SK-N-SH (cell line): ENCODE measurements at regions not wholly inside any gene's neighbourhood (a gene's known extent, or its start where the extent isn't known, plus 50 kb on each side); places are given as distances from the start of the nearest gene placed in this dataset.

ENCODE experiments used
- CTCF ChIA-PET: fragments of 300-600, 350-600 bp; formaldehyde crosslinking; extraction: SDS; loops from one replicate; lab custom pipeline; 2021; lab: Yijun Ruan, JAX
- POLR2A ChIA-PET: fragments of 350-600 bp; sonication (Branson Sonifier 250); formaldehyde crosslinking; extraction: SDS; loops from one replicate; lab custom pipeline; 2020; ENCODE audit warnings: antibody characterized with exemption, inconsistent platforms; lab: Yijun Ruan, JAX
- DNase-seq: peaks from one replicate; pipeline ENCODE4 v3.0.0; 2012
- H2AFZ ChIP-seq: fragments of 200-600 bp; sonication (generic); 2 replicates; pipeline ENCODE4 v1.8.1; 2016; ENCODE audit warnings: antibody characterized with exemption, mild to moderate bottlenecking, low read depth
- H3F3A ChIP-seq: fragments of 200-600 bp; sonication (generic); replicated peaks from 2 replicates; pipeline ENCODE3; 2016; ENCODE audit warnings: antibody characterized with exemption, mild to moderate bottlenecking; ENCODE audit not compliant: insufficient read depth
- H3K27ac ChIP-seq, 2 experiments: fragments of 200-500 bp in 1 of 2; fragments of 200-600 bp in 1 of 2; sonication (Bioruptor generic) in 1 of 2; sonication (generic), shearing (Covaris generic) in 1 of 2; 2 replicates each; pipeline versions ENCODE4 v1.5.1 to v1.6.1; 2014 to 2016; ENCODE audit warnings: low read depth in 2 of 2, inconsistent platforms in 1 of 2, low read length in 1 of 2, mild to moderate bottlenecking in 1 of 2, mixed read lengths in 1 of 2
- H3K27me3 ChIP-seq: fragments of 200-600 bp; sonication (generic), shearing (Covaris generic); 2 replicates; pipeline ENCODE4 v1.6.1; 2016; ENCODE audit warnings: mixed run types; ENCODE audit not compliant: insufficient read depth
- H3K36me3 ChIP-seq, 2 experiments: fragments of 200-500 bp in 1 of 2; fragments of 200-600 bp in 1 of 2; sonication (Bioruptor generic) in 1 of 2; sonication (generic) in 1 of 2; replicated peaks in 1 of 2; 2 replicates each; pipeline versions ENCODE3 to v1.5.1; 2014 to 2016; ENCODE audit warnings: low read length in 1 of 2, mild to moderate bottlenecking in 1 of 2; ENCODE audit not compliant: insufficient read depth in 2 of 2, control insufficient read depth in 1 of 2
- H3K4me1 ChIP-seq, 2 experiments: fragments of 200-500 bp in 1 of 2; fragments of 200-600 bp in 1 of 2; sonication (Bioruptor generic) in 1 of 2; sonication (generic), shearing (Covaris generic) in 1 of 2; 2 replicates each; pipeline versions ENCODE4 v1.5.1 to v1.6.1; 2014 to 2016; ENCODE audit warnings: low read depth in 1 of 2, low read length in 1 of 2, mixed run types in 1 of 2; ENCODE audit not compliant: insufficient read depth in 2 of 2, control insufficient read depth in 1 of 2
- H3K4me2 ChIP-seq: fragments of 200-600 bp; sonication (generic), shearing (Covaris generic); 2 replicates; pipeline ENCODE4 v1.6.1; 2017; ENCODE audit warnings: mixed run types
- H3K4me3 ChIP-seq, 2 experiments: fragments of 200-500 bp in 1 of 2; fragments of 200-600 bp in 1 of 2; sonication (Bioruptor generic) in 1 of 2; sonication (generic), shearing (Covaris generic) in 1 of 2; 2 replicates each; pipeline versions ENCODE4 v1.5.1 to v1.8.1; 2014 to 2016; ENCODE audit warnings: low read depth in 2 of 2, inconsistent platforms in 1 of 2, low read length in 1 of 2, mild to moderate bottlenecking in 1 of 2, mixed read lengths in 1 of 2, moderate library complexity in 1 of 2
- H3K79me2 ChIP-seq: fragments of 200-600 bp; sonication (generic); 2 replicates; pipeline ENCODE4 v1.8.1; 2017; ENCODE audit warnings: mild to moderate bottlenecking; ENCODE audit not compliant: insufficient read depth
- H3K9ac ChIP-seq: fragments of 200-600 bp; sonication (generic); 2 replicates; pipeline ENCODE4 v1.6.1; 2017; ENCODE audit warnings: mixed run types
- H3K9me2 ChIP-seq: fragments of 200-600 bp; sonication (generic); 2 replicates; pipeline ENCODE4 v1.6.1; 2017; ENCODE audit warnings: mixed run types
- H3K9me3 ChIP-seq: fragments of 200-600 bp; sonication (generic); 2 replicates; pipeline ENCODE4 v1.6.1; 2017; ENCODE audit warnings: mixed run types, mild to moderate bottlenecking, moderate library complexity
- H4K20me1 ChIP-seq: fragments of 200-600 bp; sonication (generic); 2 replicates; pipeline ENCODE4 v1.6.1; 2017; ENCODE audit warnings: mild to moderate bottlenecking, mixed run types; ENCODE audit not compliant: insufficient read depth
- ELF1 ChIP-seq: IDR thresholded peaks from 2 replicates; pipeline ENCODE4 v1.4.0; 2012
- EP300 ChIP-seq, 2 experiments: IDR thresholded peaks; 2 replicates each; pipeline versions ENCODE4 v1.4.0 to v1.6.1; 2012; ENCODE audit warnings: borderline replicate concordance in 1 of 2, low read depth in 1 of 2, low read length in 1 of 2
- FOXM1 ChIP-seq: IDR thresholded peaks from 2 replicates; pipeline ENCODE4 v1.4.0; 2012; ENCODE audit warnings: low read depth, mild to moderate bottlenecking
- IRF3 ChIP-seq: fragments of 150-350 bp; IDR thresholded peaks from 2 replicates; pipeline ENCODE4 v1.6.1; 2016; ENCODE audit warnings: mild to moderate bottlenecking, low read depth, low read length
- POLR2AphosphoS5 ChIP-seq: IDR thresholded peaks from 2 replicates; pipeline ENCODE4 v1.6.1; 2012; ENCODE audit warnings: low read depth, low read length
- RAD21 ChIP-seq: IDR thresholded peaks from 2 replicates; pipeline ENCODE4 v1.6.1; 2012; ENCODE audit warnings: mild to moderate bottlenecking, low read length
- RXRA ChIP-seq: IDR thresholded peaks from 2 replicates; pipeline ENCODE4 v1.4.0; 2012; ENCODE audit warnings: low read depth, mild to moderate bottlenecking, borderline replicate concordance
- TCF12 ChIP-seq: IDR thresholded peaks from 2 replicates; pipeline ENCODE4 v1.4.0; 2012
- USF2 ChIP-seq: fragments of 150-350 bp; IDR thresholded peaks from 2 replicates; pipeline ENCODE4 v1.6.1; 2017; ENCODE audit warnings: antibody characterized with exemption, low read length, low read depth, borderline replicate concordance
- WGBS: methylation state at CpG from one replicate; pipeline ENCODE4 v1.1.6; 2017; ENCODE audit warnings: low lambda C conversion rate; 5-methylcytosine and 5-hydroxymethylcytosine counted together
- TF ChIP-seq, protein P1 (sequence below): IDR thresholded peaks from 2 replicates; pipeline ENCODE4 v1.6.1; 2012; ENCODE audit warnings: mild to moderate bottlenecking, low read depth, low read length, moderate library complexity

- no peaks in the 10 kb centered on the region for H3K79me2 ChIP-seq
- ChIA-PET POLR2A (no interaction called here), CTCF (interaction anchor here (1.2 to 3.9 kb wide), 6 partner anchors 13 to 592 kb away, joined by 4 to 32 read pairs (median 7); no protein-coding TSS in a partner anchor)
- H2AFZ ChIP-seq, result no peak overlapping the region
- no peaks in the 10 kb centered on the region for H3K9me2 ChIP-seq
- H3K27me3 ChIP-seq, result no peaks in the 10 kb centered on the region
- H3K9ac ChIP-seq, result no peak overlapping the region
- no peak for DNase-seq
- no peaks in the 10 kb centered on the region for H3K36me3 ChIP-seq
- no peak overlapping the region for H3K4me3 ChIP-seq
- TF ChIP-seq, protein P1, sequence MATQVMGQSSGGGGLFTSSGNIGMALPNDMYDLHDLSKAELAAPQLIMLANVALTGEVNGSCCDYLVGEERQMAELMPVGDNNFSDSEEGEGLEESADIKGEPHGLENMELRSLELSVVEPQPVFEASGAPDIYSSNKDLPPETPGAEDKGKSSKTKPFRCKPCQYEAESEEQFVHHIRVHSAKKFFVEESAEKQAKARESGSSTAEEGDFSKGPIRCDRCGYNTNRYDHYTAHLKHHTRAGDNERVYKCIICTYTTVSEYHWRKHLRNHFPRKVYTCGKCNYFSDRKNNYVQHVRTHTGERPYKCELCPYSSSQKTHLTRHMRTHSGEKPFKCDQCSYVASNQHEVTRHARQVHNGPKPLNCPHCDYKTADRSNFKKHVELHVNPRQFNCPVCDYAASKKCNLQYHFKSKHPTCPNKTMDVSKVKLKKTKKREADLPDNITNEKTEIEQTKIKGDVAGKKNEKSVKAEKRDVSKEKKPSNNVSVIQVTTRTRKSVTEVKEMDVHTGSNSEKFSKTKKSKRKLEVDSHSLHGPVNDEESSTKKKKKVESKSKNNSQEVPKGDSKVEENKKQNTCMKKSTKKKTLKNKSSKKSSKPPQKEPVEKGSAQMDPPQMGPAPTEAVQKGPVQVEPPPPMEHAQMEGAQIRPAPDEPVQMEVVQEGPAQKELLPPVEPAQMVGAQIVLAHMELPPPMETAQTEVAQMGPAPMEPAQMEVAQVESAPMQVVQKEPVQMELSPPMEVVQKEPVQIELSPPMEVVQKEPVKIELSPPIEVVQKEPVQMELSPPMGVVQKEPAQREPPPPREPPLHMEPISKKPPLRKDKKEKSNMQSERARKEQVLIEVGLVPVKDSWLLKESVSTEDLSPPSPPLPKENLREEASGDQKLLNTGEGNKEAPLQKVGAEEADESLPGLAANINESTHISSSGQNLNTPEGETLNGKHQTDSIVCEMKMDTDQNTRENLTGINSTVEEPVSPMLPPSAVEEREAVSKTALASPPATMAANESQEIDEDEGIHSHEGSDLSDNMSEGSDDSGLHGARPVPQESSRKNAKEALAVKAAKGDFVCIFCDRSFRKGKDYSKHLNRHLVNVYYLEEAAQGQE, result no peak
- no peak for TF ChIP-seq IRF3
- TF ChIP-seq RAD21, result no peak
- TF ChIP-seq POLR2AphosphoS5, result no peak
- no peak for TF ChIP-seq RXRA
- no peak for TF ChIP-seq EP300 (IDR thresholded peaks at IDR 0.05; ENCODE audit: borderline replicate concordance in 1 of 2, low read depth in 1 of 2, low read length in 1 of 2)
- TF ChIP-seq ELF1, result no peak
- no peak for TF ChIP-seq TCF12
- TF ChIP-seq FOXM1, result no peak
- no peak for TF ChIP-seq USF2
- no peaks in the 10 kb centered on the region for H3K9me3 ChIP-seq
- peaks cover 4% of the 10 kb centered on the region for H3F3A ChIP-seq
- no peak overlapping the region for H3K27ac ChIP-seq
- H3K4me2 ChIP-seq, result no peak overlapping the region
- WGBS, result 44% methylated on average over 5 of the region's 5 CpGs
- H3K4me1 ChIP-seq, result peaks cover 0 to 9% of the 10 kb centered on the region in 2 experiments; a peak in 3 of 4 replicates
- no peaks in the 10 kb centered on the region for H4K20me1 ChIP-seq
Measured at GRCh38 chr2:203817147-203817546, 50.4 kb upstream of the CTLA4 start.
